Omental fat pad (tissue), 3 donors: ENCODE measurements at regions not wholly inside any gene's neighbourhood (a gene's known extent, or its start where the extent isn't known, plus 50 kb on each side); places are given as distances from the start of the nearest gene placed in this dataset. TPM values are rescaled to one million over a fixed set of nuclear protein-coding genes. Genes with fewer than 3 reads are reported as not detected.

Source experiments
- ATAC-seq: fragments of 150-250 bp; one replicate; pipeline ENCODE4 v1.9.1; 2016; ENCODE audit warnings: mild to moderate bottlenecking, moderate library complexity; ENCODE audit not compliant: low FRiP score
- DNase-seq: peaks from one replicate; pipeline ENCODE4 v3.0.0-alpha.2; 2019; ENCODE audit warnings: low spot score
- small RNA-seq: library from RNA; depleted of rRNA; stranded (forward); fragments of <200 nt; gene quantifications from one replicate; pipeline ENCODE3, GENCODE V24; 2016
- TF ChIP-seq, protein P1 (sequence below), 3 donors: fragments of 450-650 bp; IDR thresholded peaks; one replicate each; pipeline ENCODE4 v1.5.1; 2016 to 2017; ENCODE audit warnings: antibody characterized with exemption in 3 of 3, mild to moderate bottlenecking in 3 of 3, moderate library complexity in 2 of 3

DNA sequence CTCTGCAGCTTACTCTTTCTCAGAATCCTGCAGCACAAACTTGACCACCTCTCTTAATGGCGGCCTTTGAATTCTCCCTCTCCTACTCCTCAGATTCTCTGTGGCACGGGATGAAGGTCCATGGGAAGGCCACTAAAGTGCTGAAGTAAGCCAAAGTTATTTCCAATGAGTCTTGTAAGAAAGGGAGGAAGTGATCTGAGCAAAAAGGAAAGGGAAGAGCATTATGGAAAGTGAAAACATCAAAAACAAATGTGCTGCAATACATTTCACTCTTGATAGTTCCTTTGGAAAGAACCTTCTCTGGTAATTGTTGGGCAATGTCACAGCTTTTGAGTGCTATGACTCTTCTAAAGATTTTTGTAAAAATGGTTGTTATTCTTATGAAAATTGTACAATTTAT, 54.3 kb upstream of the CAMK2D start:
- TF ChIP-seq, protein P1, sequence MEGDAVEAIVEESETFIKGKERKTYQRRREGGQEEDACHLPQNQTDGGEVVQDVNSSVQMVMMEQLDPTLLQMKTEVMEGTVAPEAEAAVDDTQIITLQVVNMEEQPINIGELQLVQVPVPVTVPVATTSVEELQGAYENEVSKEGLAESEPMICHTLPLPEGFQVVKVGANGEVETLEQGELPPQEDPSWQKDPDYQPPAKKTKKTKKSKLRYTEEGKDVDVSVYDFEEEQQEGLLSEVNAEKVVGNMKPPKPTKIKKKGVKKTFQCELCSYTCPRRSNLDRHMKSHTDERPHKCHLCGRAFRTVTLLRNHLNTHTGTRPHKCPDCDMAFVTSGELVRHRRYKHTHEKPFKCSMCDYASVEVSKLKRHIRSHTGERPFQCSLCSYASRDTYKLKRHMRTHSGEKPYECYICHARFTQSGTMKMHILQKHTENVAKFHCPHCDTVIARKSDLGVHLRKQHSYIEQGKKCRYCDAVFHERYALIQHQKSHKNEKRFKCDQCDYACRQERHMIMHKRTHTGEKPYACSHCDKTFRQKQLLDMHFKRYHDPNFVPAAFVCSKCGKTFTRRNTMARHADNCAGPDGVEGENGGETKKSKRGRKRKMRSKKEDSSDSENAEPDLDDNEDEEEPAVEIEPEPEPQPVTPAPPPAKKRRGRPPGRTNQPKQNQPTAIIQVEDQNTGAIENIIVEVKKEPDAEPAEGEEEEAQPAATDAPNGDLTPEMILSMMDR (IDR thresholded peaks at IDR 0.05) = no peak
- ATAC-seq (no peak), DNase-seq (no peak)

DNA sequence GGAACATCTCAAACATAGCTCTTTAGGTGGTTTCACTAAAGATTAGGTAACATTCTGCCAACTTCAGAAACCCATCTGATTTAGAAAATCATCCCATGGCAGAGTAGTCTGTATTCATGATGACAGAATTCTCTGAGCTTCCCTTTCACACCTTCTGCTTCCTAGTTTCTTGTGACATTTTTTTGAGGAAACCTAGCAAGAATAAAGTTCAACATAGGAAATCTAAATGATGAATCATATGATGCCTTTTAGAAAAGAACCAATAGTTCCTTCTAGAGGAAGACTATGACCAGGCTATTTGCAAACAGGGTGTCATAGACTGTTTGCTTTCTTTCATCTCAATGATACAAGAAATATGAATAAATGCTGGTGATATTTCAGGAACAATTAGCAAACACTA, 49.8 kb upstream of the CAMK2D start:
- no peak for DNase-seq
- TF ChIP-seq, protein P1 (IDR thresholded peaks at IDR 0.05) = no peak
- no peak for ATAC-seq

Small RNAs in the stretch of these regions (small RNA-seq; reads per million reads assigned to genes)
- gene AC111193.1 = not detected
